HG03064 (cell line): ENCODE measurements at regions not wholly inside any gene's neighbourhood (a gene's known extent, or its start where the extent isn't known, plus 50 kb on each side); places are given as distances from the start of the nearest gene placed in this dataset.
"Not testable (repeated sequence)": the region's sequence is repeated elsewhere in the genome, so short reads cannot be mapped to it uniquely, and the experiment has no call there.

Source experiments
- ATAC-seq: cut with Tn5 transposase; IDR thresholded peaks from one replicate; pipeline ENCODE4 v1.9.1; 2021; ENCODE audit warnings: low read depth; ENCODE audit not compliant: unreplicated experiment

DNA sequence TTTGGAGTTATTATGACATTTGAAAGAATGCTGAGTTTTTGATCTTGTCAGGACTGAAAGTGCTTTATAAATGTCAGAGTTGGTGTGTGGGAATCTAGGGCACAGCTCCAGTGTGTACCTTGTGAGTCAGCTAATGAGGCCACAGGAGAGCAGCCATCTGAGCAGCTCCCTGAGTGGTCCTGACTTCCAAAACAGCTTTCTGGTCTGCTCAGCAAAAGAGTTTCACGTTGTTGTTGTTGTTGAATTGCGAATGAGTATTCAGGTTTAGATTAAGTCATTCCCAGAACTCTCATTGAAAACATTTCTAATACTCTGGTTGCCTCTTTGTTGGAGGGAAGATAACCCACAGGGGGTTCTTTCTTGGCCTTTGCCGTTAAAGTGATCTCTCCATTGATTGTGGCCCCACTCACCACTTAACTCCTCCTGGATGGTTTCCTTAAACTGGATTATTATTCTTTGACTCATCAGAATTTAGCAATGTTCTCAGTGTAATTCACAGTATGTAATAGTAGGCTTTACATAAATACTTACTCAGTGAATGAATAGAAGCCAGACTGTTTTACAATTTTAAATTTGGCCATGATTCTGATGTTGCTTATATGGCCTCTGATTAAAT is 125.1 kb upstream of the SGCD start:
- ATAC-seq: no peak

DNA sequence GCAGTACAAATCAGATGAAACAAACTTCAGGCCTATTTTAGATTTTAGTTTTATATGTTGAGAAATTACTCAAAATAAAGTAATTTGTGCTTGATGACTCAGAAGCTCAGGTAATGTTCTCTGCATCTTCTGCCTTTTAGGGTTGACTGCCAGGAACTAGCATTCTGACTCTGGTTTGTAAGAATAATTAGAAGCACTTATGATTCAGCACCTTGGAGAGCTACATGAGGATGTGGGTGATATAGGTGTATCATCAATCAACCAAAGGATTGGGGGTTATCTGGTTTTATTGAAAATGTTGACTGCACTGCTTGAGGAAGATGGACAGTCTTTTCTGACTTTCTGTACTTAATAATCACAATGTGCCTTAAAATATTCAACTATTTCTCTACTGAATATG is 118.7 kb upstream of the SGCD start:
- no peak for ATAC-seq

DNA sequence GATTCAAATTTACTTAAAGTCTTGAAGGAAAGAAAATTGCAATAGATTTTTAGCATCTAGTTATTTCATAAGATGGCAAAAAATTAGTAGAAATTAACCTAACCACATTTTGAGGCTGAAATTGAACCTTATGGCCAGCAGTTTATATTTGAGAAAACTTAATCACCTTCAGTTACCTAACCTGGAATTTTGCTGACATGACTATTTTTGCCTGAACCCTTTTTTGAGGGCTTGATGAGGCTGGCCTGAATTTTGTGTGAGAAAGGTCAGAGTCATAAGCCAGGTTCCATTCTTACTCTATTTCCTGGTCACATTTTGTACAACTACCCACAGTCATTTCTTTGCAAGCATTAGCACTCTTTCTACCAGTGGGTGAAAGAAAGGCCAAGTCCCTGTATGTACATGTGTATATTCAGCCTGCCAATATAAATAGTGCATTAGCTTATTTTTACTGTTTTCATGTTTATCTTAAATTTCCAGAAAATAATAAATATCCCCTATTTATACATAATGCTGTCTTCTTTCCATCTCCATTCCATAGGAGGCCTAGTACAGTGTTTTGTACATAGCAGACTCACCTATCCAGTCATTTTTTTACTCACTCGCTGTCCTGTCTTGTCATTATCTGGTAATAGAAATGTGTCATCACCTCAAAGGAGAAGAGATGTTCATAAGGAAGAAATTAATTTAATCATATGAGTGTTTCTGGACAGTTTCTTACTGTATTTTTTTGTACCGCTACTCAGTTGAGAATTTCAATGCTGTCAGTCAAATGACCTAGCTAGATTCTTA is 108.4 kb upstream of the SGCD start:
- no peak for ATAC-seq

DNA sequence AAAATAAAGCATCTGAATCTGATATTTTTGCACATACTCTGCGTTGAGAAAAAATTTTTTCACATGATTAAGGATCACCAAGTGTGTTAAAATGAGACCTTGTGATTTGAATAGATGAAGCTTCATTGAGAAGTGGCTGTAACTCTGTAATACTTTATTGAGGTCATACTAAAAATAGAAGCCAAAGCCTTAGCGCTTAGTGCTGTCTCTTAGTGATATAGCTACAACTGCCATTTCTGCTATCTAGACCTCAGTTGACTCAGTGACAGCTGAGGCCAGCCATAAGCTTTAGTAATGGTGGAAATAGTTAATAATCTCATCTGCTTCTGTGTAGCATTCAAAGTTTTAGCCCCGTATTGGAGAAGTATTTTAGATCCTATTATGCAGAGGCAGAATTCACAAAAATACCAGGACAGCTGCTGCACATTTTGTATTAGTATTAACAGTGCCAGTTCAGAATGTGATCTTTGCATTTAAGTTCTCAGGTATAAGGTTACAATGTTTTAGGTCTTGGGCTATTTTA is 107.4 kb upstream of the SGCD start:
- ATAC-seq: no peak

DNA sequence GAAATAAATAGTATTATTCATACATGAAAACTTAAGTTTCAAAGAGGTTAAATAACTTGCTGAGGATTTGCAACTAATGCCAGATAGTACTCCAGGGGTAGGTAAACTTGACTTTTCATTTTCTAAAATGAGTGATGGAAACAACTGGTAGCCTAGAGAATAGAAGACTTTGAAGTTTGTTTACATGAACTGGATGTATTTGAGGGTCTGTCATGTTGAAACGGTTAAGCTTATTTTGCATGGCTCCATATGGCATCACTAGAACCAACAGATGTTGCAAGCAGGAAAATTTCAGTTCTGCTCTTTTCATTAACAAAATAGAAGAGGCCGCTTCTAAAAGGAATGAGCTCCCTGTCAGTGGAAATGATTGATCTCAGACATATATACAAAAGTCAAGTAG is 105.1 kb upstream of the SGCD start:
- ATAC-seq: no peak

DNA sequence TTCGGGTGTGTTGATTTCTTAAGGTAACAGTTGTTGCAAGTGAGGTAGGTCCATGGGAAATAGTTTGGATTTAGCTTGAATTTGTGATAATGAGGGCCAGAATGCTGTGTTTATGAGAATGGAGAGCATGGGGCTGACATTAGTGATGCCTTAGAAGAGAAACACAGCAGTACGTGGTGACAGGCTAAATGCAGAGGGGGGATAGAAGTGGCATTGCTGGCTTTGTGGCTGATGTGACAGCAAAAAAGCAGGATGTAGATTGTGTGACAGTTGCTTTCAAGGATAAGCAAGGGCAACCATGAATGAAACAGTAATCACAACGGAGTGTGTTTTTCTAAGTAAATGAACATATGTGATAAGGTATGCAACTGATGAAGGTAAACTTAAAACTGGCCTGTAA is 103.4 kb upstream of the SGCD start:
- no peak for ATAC-seq

DNA sequence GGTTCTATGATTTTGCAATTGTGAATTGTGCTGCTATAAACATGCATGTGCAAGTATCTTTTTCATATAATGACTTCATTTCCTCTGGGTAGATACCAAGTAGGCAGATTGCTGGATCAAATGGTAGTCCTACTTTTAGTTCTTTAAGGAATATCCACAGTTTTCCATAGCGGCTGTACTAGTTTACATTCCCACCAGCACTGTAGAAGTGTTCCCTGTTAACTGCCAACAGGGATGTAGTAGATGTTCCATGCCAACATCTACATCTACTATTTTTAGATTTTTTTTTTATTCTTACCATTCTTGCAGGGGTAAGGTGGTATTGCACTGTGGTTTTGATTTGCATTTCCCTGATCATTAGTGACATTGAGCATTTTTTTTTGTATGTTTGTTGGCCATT is 100.5 kb upstream of the SGCD start:
- ATAC-seq: not testable (repeated sequence)

DNA sequence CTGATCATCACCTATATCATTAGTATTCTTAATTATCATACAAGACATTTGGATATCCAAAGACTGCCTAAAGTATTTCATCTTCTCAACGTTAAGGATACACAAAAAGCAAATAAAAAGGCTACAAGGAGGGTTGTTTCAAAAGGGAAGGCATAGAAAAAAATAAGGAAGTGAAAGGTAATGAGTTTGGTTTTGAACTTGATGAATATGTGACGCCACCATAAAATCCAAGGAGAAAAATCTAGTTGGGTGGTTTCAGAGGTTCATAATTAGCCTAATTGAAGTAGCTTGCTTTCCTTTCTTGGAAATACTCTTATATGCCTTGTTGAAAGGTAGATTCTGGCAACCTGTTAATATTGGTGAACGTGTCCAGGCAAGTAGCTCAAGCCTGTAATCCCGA is 96.1 kb upstream of the SGCD start:
- no peak for ATAC-seq

DNA sequence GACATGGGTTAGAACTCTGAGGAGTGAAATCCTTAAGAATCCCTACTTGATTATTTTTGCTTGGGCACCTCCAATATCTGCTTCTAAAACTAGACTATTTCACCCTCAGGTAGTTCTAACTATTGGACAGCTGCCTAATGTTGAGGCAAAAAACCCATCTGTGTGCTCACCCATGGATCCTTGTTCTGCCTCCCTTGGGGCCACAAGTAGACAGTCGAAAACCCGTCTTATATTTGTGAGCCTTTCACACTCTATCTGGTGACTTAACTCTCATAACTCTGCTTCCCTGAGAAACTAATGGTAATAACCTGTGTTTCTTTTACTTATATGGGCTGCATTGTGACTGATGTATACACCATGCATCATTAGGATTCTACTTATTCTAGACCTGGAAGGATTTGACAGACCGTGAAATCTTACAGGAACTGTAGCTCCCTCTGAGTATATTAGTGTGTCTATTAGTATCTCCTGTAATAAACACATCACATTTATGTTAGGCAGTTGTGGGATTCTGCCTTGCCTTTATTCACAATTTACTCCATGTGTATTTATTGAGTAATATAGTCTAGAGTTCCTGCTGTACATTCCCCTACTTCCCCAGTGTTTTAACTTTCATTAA is 94.6 kb upstream of the SGCD start:
- no peak for ATAC-seq

DNA sequence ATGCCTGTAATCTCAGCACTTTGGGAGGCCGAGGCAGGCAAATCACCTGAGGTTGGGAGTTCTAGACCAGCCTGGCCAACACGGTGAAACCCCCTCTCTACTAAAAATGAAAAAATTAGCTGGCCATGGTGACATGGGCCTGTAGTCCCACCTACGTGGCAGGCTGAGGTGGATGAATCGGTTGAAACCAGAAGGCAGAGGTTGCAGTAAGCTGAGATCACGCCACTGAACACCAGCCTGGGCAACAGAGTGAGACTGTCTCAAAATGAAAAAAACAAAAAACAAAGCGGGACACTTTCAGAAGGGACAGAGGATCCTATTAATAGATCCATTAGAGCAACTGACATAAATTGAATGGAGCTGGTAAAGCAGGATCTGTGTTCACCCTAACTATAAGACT is 89.6 kb upstream of the SGCD start:
- no peak for ATAC-seq

DNA sequence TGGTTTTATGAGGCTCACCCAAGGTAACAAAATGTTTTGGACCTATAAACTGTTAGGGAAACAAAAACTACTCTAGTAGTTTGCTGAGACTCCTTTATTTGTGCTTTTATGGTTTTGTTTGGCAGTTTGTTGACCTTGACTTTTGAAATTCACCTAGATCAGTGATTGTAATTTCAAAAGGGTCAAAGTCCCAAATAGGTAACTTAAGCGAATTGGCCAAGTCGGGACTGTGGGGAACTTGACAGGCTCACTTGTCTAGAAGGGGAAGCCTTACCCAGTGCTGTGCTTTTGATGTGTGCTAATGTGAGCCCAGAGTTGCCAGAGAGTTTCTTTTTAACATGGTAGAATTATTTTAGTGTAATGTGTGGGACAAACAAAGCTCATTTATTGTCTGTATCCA is 87.2 kb upstream of the SGCD start:
- ATAC-seq: no peak

DNA sequence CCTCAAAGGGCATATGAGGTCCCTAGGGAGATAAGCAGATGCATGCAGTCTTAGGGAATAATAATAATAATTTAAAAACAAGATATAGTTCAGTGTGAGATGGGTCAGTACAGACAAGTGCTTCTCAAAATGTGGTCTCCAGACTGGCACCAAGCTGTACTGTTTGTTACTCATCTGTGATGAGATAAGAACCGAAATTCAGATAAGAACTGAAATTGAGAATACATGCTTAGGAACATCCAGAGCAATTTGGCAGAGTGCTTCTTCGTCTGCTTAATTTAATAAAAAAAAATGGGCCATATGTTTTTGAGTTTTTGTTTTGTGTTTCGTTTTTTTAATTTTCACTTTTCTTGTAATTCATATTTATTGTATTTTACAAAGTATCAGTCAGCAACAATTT is 86.5 kb upstream of the SGCD start:
- no peak for ATAC-seq

DNA sequence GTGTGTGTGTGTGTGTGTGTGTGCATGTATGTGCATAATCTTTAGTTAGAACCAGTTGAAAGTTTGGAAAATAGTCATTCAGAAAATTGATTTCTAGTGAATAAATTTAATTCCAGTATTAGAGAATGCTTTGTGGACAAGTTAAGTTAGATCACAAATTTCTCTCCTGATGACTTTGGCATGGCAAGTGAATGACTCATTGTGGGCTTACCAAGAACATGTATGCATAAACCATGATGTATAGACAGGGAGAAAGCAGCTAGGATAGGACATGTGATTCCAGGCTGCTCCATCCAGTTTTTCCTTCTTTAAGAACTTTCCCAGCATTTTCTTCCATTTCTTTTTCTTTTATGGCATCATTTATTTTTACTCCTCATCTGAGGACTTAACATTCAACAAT is 85.7 kb upstream of the SGCD start:
- ATAC-seq: no peak

DNA sequence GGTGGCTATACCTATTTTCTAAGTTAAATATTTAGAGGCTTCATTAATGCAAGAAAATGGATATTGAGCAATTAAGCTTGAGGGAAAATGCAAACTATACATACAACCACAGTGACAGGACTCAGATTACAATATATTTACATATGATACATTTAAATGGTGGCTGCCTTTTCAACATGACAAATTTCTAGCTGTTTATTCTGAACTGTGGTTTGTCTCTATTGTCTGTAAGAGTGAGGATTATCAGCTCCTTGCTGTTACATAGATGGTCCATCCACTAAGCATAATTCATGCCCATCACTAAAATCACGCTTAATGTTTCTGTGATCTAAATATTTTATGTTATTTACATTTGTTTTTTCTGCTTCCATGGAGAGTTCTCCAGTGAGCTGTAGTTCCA is 81.1 kb upstream of the SGCD start:
- no peak for ATAC-seq

DNA sequence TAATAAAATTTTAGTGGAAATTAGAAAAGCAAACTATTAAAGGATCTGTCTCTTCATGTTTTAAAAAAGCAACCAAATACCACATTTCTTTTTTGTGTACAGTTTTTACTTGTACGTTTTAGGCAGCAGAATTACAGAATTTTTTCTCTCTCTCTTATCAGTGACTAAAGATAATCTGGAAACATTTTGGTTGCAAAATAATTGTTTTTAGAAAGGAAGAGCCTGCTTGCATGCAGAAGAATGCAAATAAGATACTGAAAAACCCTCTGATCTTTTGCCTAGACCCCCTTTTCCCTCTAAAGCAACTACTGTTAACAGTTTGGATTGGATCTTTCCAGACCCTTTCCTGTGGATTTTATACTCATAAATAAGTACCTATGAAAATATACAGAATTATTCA is 75.9 kb upstream of the SGCD start:
- ATAC-seq: no peak

DNA sequence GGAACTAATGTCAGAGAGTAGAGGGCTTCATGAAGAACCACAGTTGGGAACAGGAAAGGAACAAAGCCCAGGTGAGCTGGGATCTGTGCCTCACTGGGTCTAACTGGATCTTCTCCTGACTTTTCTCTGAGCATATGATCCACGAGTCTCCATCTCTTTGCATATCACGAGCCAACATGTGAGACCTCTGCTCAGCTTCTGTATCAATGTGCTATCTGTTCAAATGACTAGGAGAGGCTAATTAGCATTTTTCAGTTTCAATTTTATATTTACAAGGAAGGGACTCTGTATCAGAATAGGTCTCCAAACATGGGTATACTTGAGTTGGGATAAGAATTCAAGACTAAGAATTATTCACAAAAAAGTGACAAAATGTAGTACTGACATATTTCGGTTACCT is 73.8 kb upstream of the SGCD start:
- no peak for ATAC-seq

DNA sequence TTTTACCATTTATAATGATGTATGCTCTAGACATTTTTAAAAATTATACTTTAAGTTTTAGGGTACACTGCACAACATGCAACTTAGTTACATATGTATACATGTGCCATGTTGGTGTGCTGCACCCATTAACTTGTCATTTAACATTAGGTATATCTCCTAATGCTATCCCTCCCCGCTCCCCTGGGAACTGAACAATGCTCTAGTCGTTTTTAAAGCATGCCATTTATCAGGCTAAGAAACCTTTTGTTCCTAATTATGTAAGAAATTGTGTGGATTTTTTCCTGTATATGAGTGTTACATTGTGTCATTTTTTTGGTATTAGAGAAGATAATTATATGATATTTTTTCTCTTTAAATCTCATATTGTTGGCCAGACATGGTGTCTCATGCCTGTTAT is 72.8 kb upstream of the SGCD start:
- no peak for ATAC-seq

DNA sequence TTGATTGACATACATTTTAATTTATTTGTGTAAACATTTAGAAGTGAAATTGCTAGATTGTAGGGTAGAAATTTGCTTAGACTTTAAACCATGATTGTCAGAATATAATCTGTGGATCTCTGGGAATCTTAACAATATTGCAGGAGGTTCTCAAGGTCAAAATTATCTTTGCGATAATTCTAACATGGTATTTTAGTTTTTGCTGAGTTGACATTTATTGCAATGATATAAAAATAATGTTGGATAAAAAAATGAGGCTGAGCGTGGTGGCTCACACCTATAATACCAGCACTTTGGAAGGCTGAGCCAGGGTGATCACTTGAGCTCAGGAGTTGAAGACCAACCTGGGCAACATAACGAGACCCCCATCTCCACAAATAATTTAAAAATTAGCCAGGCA is 70.3 kb upstream of the SGCD start:
- no peak for ATAC-seq

DNA sequence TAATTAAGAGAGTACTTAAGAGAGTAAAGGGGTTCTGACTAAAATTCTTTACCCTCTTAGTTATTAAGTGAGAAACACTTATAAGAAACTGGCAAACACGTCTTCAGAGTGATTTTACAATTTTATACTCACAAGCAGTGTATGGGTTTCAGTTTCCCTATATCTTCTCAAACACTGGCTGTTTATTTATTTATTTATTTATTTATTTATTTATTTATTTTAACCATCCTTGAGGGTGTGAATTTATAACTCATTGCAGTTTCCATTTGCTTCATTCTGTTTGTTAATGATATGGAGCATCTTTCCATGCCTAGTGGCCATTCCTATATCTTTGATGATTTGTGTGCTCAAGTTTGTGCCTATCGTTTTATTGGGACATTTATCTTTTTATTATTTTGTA is 68.0 kb upstream of the SGCD start:
- no peak for ATAC-seq

DNA sequence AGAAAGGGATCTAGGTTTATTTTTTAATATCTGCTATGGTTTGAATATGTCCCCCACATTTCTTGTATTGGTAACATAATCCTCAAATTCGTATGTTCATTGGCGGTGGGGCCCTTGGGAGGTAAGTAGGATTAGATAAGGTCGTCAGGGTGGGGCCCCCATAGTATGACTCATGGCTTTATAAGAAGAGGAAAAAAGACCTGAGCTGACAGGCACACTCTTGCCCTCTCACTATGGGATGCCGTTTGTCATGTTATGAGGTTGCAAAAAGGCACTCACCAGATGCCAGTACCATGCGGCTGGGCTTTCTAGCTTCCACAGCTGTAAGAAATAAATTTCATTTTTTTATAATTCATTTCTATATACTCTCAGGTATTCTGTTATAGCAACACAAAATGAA is 67.3 kb upstream of the SGCD start:
- ATAC-seq: no peak

DNA sequence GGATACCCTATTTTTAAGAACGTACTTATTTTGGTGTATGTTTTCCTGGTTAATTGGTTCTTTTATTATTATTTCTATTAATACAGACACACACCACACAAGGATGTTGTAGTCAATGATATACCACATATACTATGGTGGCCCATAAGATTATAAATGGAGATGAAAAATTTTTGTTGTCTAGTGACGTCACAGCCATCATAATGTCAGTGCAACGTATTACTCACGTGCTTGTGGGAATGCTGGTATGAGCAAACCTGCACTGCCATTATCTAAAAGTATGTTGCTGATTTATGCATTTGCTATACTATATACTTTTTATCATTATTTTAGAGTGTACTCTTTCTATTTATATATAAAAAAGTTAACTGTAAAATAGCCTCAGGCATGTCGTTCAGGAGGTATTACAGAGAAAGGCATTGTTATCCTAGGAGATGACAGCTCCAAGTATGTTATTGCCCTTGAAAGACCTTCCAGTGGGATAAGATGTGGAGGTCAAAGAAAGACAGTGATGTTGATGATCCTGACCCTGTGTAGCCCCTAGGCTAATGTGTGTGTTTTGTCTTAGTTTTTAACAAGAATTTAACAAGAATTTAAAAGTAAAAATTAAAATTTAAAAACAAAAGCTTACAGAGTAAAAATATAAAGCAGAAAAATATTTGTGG is 65.6 kb upstream of the SGCD start:
- no peak for ATAC-seq
